ENCODE measurements at regions not wholly inside any gene's neighbourhood (a gene's known extent, or its start where the extent isn't known, plus 50 kb on each side); places are given as distances from the start of the nearest gene placed in this dataset.

DNA sequence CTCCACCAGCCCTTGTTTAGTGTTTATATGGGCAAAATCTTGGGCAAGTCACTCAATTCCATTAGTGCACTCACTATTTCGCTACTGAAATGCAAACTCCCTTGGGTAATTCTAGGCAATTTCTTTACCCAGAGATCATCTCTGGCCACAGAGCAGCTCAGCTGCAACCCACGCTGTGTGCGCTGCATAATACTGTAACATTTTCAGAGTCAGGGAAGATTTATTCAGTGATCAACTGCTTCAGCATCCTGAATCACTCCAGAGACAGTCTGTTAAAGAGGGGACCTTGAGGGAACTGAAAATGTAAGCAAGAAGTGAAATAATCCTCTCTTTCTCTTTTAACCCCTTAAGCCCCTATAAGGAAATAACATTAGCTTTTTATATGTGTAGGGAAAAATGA, 189.6 kb upstream of the FBXL4 start:
- no peak for DNase-seq

DNA sequence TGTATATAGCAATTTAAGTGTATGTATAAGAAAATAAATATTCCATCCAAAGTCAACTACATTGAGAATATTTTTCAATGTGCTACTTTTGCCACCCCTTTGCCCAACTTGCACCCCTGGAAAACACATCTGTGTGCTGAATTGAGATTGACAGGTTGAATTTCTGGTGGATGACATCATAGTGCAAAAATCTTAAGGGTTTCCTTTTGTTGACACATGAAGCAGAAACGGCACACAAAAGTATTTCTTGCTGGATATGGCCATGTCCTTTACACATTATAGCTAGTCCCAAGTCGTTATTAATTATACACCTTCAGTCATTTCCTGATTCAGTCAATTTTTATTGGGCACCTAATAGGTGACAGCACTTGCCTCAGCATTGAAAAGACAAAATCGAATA, 188.7 kb upstream of the FBXL4 start:
- no peak for DNase-seq

DNA sequence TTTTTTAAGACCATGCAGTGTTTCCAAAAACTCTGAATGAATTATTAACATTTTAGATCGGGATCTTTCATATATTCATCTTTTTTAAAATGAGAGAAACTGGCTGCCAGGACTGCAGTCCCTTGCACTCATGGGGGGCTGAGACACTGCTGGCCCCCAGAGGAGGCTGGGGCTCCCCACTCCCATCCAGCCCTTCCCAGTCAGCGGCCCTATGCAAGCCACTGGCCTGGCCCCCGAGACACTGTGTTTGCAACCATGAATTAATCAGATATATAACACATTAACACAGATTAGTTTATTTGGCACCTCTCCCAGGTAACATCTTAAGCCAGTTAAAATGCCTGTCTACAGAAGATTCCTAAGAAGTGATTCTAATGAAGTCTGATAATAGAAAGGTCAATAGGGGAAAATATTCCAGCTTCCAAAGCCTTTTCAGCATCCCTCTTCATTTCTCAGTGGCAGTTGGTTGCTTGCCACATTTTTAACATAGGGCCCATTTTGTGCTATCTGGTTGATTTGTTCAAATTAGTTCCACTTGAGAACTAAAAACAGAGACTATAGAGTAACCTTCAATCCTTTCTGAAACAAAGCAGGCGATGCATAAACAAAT, 184.4 kb upstream of the FBXL4 start:
- DNase-seq = no peak

DNA sequence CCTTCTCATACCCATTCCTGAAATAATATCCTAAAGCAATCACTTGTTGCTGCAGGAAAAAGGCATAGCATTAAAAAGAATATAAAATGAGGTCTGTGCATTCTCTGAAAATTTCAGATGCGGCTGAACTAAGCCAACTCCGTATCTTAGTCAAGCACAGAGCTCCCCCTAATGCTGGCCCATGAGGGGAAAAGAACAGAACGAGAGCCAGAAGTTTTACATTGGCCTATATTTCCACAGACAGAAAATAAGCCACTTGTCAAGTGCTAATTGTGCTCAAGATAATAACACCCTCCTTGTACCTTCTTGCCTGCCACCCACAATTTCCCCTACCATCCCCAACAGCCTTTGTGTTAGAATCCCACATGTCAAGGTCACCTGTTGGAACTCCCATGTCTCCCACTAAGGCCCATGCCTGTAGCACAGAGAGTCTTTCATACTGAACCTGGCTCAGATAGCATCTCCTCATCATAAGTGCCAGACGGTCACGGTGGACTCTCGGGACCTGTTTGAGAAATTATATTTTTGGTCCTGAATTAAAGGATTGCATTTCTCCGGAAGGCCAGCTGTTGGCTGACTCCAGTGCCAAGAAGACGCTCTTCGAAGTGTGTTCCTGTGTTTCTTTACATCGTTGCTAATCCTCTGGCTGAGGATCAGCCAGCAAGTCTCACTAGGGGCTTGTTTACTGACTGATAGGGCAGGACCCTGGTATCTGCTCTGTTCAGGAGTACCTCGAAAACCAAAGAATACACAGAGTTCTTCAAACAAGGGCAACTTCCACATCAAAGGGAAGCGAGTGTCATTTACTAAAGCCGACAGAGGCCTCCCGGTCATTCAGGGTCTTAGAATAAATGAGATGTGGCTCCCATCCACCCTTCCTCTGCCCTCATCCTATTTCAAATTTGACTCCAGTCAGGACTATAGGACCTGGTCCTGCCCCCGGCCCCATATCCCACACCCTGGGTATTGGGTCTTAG, 183.4 kb upstream of the FBXL4 start:
- DNase-seq = no peak

DNA sequence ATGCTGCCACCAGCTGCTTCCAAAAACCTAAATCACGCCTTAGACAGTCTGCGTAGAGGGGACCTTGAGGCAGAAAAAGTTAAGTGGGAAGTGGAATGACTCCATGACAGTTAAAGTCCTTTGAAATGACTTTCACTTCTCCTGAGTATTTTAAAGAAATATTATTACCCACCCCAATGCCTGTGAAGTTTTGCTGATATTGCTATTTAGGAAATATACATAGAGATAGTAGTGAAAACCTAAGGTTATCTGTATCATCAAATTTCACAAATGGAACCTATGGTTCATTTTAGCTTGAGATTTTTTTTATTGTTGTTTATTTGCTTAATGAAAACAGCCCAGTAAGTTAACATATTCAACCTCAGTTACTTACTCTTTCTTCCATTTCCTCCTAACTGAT, 182.1 kb upstream of the FBXL4 start:
- no peak for DNase-seq

DNA sequence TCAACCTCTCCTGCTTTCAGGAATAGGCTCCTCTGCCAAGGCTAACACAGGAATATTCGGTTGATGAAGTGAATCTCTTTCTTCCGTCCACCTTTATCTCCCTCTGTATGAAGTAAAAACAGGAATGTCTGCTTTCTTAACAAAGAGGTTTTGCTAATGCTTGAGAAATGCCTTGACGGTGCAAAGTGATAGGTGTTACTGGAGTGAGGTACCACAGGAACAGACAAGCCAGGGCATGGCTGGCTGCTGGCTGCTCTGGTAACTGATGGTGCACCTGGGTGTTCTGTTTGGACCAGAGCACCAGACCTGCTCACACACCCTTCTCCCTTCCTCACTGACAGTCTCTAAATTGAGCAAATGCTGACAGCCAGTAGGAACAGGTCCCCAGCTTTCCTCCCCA, 174.0 kb upstream of the FBXL4 start:
- no peak for DNase-seq

DNA sequence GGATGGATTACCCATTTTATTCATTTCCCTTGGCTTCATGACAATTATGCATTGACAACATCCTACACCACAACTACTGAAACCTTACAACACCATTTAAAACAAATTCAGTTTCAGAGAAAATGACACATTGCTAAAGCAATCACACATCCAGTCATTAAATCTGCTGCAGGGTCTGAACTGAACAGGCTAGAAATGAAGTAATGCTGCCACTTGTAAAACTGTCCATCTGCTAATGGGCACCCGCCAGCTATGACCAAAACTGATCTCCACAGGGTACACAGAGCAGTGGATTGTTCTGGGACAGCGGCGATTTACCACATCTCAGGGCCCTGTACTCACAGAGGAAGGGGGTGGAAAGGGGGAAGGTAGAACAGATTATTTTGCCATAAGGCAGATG, 172.9 kb upstream of the FBXL4 start:
- DNase-seq = no peak

DNA sequence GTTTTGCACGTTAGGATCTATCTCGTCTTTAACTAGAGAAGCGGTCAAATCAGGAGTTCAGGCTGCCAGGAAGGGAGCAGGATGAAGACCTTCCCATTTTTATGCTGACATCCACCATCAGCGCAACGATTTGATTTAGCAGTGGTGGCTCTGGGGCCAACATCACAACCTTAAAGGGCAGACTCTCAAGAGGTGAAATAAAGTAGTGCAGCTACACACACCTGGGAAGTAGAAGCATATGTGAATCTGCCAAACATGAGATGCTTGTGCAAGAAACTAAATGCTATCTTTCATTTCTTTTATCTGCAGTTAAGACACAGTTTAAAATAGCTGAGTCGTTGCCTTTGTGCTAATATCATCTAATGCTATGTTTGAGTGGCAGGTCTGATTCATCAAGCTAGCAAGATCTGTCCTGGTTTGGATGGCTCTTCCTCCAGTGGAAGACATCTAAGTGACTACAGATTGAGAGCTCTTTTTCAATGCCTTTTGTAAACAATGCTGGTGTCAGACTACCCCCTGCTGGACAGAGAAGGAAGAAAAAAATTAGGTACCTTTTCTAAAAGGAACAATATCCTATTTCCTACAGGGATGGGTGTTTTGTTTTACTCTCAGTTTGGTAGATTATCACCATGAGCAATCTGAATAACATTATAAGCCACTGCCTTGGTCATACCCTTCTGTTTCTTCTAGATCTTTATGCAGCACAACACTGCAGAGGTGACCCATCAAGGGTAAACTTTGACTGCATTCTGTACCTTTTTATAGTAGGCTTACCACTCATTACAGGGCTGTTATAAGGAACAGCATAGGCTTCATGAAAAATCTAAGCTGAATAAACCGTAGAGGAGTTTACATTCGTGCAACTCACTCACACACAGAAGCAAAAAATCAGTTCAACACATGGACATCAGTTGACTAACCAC, 171.6 kb upstream of the FBXL4 start:
- peak; percentile 22 for DNase-seq

DNA sequence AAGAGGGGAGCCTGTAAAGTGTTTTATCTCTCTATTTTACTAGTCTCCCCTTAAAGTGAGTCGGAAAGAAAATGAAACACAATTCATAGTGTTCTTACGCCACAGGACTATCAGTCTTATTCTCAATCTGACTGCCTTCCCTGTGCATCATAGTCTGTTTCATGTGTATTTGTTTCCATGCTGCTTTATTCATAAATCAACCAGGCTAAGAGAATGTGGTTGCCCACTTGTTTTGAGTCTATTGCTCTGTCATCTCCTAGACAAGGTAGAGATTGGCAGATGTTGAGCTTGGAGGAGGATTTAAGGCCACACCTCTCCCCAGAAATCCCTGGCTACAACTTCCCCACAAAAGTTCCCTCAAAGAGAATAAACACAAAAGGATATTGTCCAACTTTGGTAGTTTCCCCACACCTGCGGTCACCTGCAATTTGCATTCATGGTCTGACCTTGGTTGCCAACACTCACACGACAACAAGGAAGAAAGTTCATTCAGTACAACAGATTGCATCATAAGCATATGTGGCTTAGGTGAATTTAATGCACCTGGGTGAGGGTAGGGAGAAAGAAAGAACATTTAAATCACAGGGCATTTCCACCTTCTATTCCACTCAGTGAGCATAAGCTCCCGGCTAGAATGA, 167.1 kb upstream of the FBXL4 start:
- no peak for DNase-seq

DNA sequence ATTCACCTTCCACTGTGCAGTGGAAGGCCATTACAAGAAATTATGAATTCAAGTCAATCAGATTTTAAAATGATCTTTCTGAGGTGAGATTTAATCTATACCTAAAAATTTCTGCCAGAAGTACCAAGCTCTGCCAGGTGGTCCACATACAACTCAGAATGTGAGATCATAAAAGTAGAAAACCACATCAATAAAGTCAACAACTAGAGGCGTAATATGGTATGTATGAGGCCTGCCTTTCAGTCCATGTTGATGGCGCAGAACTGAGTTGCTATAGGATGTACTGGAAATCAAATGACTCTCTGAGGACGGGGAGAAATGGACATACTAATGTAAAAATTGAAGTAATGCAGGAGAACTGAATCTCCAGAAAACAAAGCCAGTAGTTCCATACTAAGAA, 163.8 kb upstream of the FBXL4 start:
- no peak for DNase-seq

DNA sequence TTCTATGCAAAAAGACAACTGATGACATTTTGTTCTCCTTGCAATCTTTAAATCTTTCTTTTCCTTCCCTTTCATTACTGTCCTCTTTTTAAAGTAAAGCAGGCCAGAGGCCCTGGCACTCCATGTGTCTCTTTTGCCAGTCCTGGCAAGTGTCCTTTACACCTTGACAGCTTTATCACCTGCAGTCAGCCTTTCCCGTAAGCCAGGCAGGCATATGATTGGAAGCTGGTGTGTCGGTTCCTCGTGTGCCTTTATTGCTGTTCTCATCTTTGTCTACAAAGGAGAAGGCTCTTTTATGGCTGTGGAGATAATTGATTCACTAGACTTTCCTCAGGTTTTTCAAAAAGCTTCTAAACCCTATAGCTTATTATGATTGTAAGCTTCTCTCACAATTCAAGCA, 162.3 kb upstream of the FBXL4 start:
- no peak for DNase-seq

DNA sequence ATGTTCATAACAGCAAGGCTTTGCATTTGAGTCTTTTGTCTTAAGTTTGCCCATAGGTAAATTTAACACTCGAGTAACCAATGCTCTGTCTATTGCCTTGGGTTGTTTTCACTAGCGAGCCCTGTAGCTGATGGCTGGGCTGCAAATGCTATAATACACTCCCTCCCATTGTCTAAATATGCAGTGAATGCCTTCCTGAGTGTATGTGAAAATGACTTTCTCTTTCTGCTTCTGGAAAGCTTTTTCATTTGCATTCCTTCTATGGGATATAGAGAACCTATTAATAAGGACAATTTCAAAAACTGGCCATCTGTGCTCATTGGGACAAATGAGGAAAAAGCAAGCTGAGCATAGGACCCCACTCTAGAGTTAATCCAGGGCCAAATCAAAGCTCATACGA, 156.5 kb upstream of the FBXL4 start:
- DNase-seq = no peak

DNA sequence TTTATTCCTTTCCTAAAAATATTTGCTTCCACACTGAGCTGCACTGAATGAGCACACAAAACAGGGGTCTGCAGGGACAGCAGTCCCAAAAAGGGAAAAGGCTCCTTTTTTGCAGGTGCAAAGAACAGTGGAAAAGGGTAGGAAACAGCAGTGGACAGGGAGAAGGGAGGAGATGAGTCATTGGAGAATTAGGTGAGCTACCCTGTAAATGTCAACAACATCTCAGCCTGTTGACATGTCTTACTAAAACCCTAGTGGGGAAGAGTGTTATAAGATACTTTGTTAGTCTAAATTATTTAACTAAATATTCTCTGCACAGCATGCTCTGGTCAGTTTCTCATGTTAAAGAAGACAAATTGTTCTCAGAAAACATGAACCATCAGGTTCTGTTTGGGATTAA, 151.5 kb upstream of the FBXL4 start:
- no peak for DNase-seq

DNA sequence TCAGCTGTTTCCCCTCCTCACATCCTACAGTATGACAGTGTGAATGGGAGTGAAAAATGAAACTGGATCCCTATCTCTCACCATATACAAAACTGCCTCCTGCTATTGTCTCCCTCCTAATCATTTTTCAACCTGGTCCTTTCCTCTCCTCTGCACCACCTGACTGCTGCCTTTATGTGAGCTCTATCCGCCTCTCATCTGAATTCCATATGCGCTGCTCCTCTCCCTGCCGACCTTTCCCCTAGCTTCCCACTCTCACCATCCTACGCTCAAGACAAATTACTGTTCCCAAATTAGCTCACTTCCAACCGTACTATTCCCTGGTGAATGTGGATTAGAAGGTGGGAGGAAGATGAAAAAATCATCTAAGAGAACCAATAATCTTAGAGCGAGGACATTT, 148.4 kb upstream of the FBXL4 start:
- DNase-seq = no peak

DNA sequence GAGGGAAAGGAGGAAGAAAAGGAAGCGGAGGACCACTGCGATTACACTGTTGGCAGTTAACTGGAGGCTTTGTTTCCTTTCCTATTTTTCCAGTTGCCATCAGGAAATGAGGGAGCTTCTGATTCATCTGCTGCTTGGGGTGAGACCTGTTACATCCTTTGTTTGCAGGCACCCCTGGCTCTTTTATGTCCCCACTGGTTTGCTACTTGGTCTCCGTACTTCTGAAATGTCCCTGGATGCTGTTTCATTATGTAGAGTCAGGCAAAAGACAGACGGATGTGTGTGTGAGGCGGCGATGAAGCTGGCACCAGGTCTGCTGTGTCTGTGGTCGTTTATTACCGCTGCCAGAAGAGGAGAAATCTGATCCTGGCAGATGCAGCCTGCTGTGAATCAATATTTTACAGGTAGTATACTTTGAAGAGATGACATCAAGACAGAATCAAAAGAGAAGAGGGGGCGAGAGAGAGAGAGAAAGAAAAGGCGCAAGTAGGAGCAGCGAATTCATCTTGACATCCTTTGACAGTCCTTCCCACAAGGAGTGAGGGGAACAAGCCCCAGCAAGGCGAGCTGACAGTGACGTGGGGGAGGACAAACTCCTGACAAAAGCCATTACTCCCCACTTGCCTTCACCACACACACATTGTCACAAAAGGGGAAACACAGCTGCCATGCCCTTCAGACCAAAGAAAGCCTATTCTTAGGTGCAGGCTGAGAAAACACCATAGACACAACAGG, 145.9 kb upstream of the FBXL4 start:
- no peak for DNase-seq

DNA sequence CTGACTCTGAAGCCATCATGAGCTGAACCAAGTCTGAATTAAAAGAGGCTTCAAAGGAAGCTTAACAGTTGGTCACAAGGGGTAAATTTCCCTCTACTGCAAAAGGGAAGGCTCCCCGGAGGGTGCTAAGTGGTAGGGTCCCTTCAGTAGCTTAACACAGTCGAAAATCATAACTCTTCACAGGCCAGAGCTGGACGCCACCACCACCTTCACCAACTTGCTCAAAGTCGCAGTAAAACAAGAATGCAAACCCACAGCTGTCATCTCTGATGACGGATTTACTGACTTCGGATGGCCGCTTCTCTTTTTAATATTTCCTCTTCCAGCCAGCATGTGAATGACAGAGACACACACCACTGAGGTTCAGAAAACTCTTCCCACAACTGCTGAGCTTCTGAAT, 144.7 kb upstream of the FBXL4 start:
- DNase-seq = no peak

DNA sequence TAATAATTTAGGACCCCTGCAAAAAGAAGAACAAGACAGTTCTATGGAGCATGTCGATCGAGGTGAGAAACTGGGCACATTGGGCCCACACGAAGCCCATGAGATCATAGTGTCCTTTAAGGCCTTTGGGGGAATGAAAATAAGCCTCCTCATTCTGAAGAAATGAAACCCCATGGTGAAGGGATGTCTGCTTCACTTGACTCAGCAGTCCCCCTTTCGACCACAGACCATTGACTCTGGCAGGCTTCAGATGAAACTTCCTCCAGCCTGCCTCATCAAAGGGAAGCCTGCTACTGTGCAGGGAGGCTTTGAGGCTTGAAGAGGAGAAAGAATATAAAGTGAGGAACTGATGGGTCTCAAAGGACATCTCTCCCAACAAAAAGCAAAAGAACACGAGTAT, 144.2 kb upstream of the FBXL4 start:
- no peak for DNase-seq

DNA sequence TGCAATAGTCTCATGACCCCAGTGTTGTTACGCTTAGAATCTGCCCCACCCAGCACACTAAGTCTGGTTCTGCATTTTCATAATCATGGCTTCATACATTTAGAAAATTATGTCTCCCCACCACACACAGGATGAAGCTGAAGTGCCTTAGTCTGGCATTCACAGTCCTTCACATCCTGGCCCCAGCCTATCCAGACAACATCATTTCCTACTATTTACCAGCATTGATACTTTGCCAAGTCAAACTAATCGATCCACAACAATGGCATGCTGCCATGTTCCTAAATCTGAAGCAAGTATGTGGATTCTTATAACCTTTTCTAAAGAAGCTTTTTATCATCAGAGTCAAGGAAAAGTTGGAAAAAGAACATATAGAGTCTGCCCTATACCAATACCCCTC, 132.4 kb upstream of the FBXL4 start:
- no peak for DNase-seq

DNA sequence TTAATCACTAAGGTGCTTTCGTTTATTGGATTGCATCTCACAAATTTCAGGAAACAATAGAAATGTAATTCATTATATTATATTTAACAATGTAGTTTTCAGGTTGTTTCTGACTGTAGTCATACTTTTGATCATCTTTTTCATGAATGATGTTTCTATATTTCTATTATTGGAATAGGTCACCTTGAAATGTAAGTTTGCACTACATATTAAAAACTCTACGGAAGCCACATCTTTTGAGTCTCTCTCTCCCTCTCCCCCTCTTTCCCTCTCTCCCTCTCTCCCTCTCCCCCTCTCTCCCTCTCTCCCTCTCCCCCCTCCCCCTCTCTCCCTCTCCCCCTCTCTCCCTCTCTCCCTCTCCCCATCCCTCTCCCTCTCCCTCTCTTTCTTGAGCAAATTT, 131.3 kb upstream of the FBXL4 start:
- no peak for DNase-seq

DNA sequence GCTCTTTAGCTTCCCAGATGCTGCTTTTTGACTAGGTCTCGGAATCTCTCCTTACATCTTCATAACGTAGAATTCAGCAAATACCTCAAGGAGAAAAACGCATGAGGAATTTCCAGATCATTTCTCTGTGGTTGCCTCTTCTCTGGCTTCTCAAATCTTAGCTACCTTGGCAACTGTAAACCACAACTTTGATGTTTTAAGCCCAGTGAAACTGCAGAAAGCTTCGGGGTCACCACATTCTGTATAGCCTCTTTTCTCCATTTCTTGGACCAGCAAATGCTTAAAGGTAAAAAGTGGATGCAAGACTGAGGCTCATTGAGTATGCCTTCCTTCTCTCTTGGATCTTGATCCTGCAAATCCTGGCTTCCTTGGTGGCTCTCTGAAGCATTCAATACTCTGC, 125.5 kb upstream of the FBXL4 start:
- DNase-seq = no peak

DNA sequence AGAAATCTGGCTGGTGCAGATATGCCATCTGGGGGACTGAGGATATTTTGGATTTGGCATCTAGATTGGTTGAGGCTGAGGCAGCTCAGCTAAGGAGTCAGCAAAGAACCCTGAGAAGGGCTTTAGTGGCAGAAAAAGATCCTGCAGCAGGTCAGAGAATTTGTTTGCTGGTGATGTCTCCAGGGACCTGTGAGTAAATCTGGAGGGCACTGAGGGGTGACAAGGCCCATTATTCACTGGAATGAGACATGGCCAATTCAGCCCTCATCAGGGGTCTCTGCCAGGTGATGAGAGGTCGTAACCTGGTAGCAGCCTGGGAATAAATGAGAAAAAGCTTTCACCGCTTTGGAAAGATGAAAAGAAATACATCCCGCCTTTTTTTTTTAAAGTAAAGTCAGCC, 118.3 kb upstream of the FBXL4 start:
- no peak for DNase-seq

DNA sequence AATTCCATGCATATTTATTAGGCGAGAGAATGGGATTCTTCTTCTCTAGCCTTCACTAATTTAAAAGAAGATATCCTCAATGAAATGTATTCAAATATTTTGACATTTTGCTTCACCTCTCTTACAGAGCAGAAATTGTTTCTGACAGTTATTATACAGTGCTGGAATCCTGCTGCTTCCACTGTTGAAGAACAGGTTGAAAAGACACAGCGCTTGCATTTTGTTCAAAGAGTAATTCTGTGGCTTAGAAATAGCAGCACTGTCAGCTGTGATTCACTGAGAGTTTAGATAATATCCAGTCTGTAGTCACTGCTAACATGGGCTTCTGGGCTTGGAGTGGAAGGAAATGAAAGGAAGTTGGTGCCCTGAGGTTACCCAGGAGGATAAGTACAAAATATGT, 117.1 kb upstream of the FBXL4 start:
- DNase-seq = no peak
